Spleen (tissue), 11 donors: ENCODE measurements at regions not wholly inside any gene's neighbourhood (a gene's known extent, or its start where the extent isn't known, plus 50 kb on each side); places are given as distances from the start of the nearest gene placed in this dataset.

Experiments used
- DNase-seq: peaks from one replicate; pipeline ENCODE4 v3.0.0-alpha.2; 2020
- H3K27ac ChIP-seq, 8 donors: fragments of 200-600 bp; sonication (generic) in 7 of 8; 1 replicate in 4 of 8; 2 replicates in 4 of 8; pipeline versions ENCODE4 v1.5.0 to v1.8.0; 2016 to 2021; ENCODE audit warnings: inconsistent platforms in 4 of 8, mild to moderate bottlenecking in 4 of 8, moderate library complexity in 1 of 8
- H3K27me3 ChIP-seq, 7 donors: fragments of 200-600 bp; sonication (generic) in 6 of 7; replicated peaks in 1 of 7; 1 replicate in 4 of 7; 2 replicates in 3 of 7; pipeline versions ENCODE4 v1.5.0 to v1.8.0; 2016 to 2021; ENCODE audit warnings: inconsistent platforms in 3 of 7, mild to moderate bottlenecking in 1 of 7
- H3K36me3 ChIP-seq, 6 donors: fragments of 200-600 bp; sonication (generic) in 5 of 6; 1 replicate in 4 of 6; 2 replicates in 2 of 6; pipeline versions ENCODE4 v1.5.0 to v1.8.0; 2016 to 2021; ENCODE audit warnings: inconsistent platforms in 2 of 6
- H3K4me1 ChIP-seq, 6 donors: fragments of 200-600 bp; sonication (generic) in 5 of 6; 1 replicate in 3 of 6; 2 replicates in 3 of 6; pipeline versions ENCODE4 v1.5.0 to v1.8.0; 2016 to 2021; ENCODE audit warnings: inconsistent platforms in 3 of 6
- H3K4me3 ChIP-seq, 8 donors: fragments of 200-600 bp; sonication (generic) in 7 of 8; 1 replicate in 4 of 8; 2 replicates in 4 of 8; pipeline versions ENCODE4 v1.5.0 to v1.8.0; 2016 to 2021; ENCODE audit warnings: inconsistent platforms in 4 of 8, mild to moderate bottlenecking in 4 of 8, moderate library complexity in 2 of 8
- H3K9me3 ChIP-seq, 8 donors: fragments of 200-600 bp; sonication (generic) in 7 of 8; 1 replicate in 4 of 8; 2 replicates in 4 of 8; pipeline versions ENCODE4 v1.5.0 to v1.8.0; 2016 to 2021; ENCODE audit warnings: inconsistent platforms in 4 of 8
- POLR2A ChIP-seq, 3 donors: fragments of 450-650 bp; IDR thresholded peaks; one replicate each; pipeline ENCODE4 v1.5.1; 2017; ENCODE audit warnings: antibody characterized with exemption in 3 of 3, mild to moderate bottlenecking in 1 of 3
- POLR2AphosphoS5 ChIP-seq, 3 donors: sonication (generic); formaldehyde crosslinking; IDR thresholded peaks; one replicate each; pipeline ENCODE4 v1.5.1; 2017; ENCODE audit warnings: antibody characterized with exemption in 3 of 3
- WGBS, 5 donors: extraction: QIAGEN DNeasy Blood & Tissue Kit in 3 of 5; methylation state at CpG; one replicate each; pipeline versions ENCODE4 v1.1.5 to v1.1.7; 2013 to 2018; 5-methylcytosine and 5-hydroxymethylcytosine counted together
- intact Hi-C: fragments of 100-400 bp; cut with DNase I; formaldehyde crosslinking; loops from one replicate; pipeline ENCODE4 v1.15.0; 2023; ENCODE audit warnings: low total_unique reads
- TF ChIP-seq, protein P1 (sequence below), 11 experiments: fragments of 200-600 bp in 7 of 11; fragments of 450-650 bp in 4 of 11; sonication (generic) in 4 of 11; IDR thresholded peaks in 8 of 11; conservative IDR thresholded peaks in 3 of 11; 1 replicate in 7 of 11; 2 replicates in 4 of 11; pipeline versions ENCODE4 v1.4.0 to v1.8.0; 2016 to 2021; ENCODE audit warnings: antibody characterized with exemption in 11 of 11, inconsistent platforms in 4 of 11, mild to moderate bottlenecking in 1 of 11
- donor health status: healthy with polysubstance abuse.
- donor health status: DM: no; HTN: no; CAD: no; lungs with moderate emphysema.
- donor health status: DM: no; HTN: no; CAD: no.
- donor health status: Bipolar disorder and iron deficiency.
- donor health status: healthy.
- donor health status: DM: no; HTN: no; CAD: no.
- donor health status: DM: yes; HTN: yes; CAD: no.

DNA sequence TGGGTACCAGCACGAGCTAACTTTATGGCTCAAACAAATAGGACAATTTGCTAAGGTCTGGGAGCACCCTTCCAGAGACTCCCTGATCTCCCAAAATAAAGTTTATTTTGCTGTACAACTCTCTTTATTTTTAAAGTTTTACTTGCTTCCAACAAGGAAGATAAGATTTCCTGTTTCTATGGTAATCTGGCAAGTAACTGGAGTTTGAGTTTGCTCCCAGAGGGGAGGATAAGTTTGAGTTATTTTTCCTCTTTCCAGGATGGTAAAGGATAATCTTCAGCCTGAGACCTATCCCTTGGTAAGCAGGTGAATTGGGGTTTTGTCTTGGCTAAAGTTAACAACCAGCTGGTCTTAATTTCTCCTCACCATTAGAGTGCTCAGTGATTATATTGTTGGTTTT, 1019.4 kb upstream of the ALCAM start:
- no peak for DNase-seq
- H3K27ac ChIP-seq = no peak overlapping the region
- no peaks in the 10 kb centered on the region for H3K9me3 ChIP-seq
- no peaks in the 10 kb centered on the region for H3K4me1 ChIP-seq
- intact Hi-C loops = no loop called here
- H3K4me3 ChIP-seq = no peak overlapping the region
- H3K36me3 ChIP-seq = no peaks in the 10 kb centered on the region
- WGBS, 5 donors = 54 to 75% (median 65%) methylated on average over 1 of the region's 1 CpG
- H3K27me3 ChIP-seq = no peaks in the 10 kb centered on the region
- TF ChIP-seq POLR2AphosphoS5 (IDR thresholded peaks at IDR 0.05) (no peak), POLR2A (IDR thresholded peaks at IDR 0.05) (no peak)
- TF ChIP-seq, protein P1, sequence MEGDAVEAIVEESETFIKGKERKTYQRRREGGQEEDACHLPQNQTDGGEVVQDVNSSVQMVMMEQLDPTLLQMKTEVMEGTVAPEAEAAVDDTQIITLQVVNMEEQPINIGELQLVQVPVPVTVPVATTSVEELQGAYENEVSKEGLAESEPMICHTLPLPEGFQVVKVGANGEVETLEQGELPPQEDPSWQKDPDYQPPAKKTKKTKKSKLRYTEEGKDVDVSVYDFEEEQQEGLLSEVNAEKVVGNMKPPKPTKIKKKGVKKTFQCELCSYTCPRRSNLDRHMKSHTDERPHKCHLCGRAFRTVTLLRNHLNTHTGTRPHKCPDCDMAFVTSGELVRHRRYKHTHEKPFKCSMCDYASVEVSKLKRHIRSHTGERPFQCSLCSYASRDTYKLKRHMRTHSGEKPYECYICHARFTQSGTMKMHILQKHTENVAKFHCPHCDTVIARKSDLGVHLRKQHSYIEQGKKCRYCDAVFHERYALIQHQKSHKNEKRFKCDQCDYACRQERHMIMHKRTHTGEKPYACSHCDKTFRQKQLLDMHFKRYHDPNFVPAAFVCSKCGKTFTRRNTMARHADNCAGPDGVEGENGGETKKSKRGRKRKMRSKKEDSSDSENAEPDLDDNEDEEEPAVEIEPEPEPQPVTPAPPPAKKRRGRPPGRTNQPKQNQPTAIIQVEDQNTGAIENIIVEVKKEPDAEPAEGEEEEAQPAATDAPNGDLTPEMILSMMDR (IDR thresholded peaks at IDR 0.05 in 8 of 11, conservative IDR thresholded peaks at IDR 0.05 in 3 of 11) = no peak

- Histone ChIP-seq H3K9me3 (peaks cover 0 to 7% (median 1%) of the 10 kb centered on the region in 8 donors), H3K27ac (no peak overlapping the region), H3K4me1 (no peaks in the 10 kb centered on the region), H3K27me3 (no peaks in the 10 kb centered on the region), H3K4me3 (no peak overlapping the region), H3K36me3 (no peaks in the 10 kb centered on the region)
- 69 to 87% (median 79%) methylated on average over 1 of the region's 1 CpG for WGBS, 5 donors
- TF ChIP-seq, protein P1 (IDR thresholded peaks at IDR 0.05 in 8 of 11, conservative IDR thresholded peaks at IDR 0.05 in 3 of 11) = no peak
- TF ChIP-seq POLR2AphosphoS5 (IDR thresholded peaks at IDR 0.05) = no peak
- intact Hi-C loops = no loop called here
- no peak for DNase-seq
Observed at GRCh38 chr3:104349836-104350235, 1016.9 kb upstream of the ALCAM start.

GRCh38 chr3:104353951-104354350, 1012.8 kb upstream of the ALCAM start:
- Histone ChIP-seq H3K27me3 (no peaks in the 10 kb centered on the region), H3K36me3 (no peaks in the 10 kb centered on the region), H3K27ac (no peak overlapping the region), H3K4me1 (no peaks in the 10 kb centered on the region), H3K4me3 (no peak overlapping the region), H3K9me3 (peaks cover 0 to 7% (median 1%) of the 10 kb centered on the region in 8 donors)
- no peak for DNase-seq
- TF ChIP-seq, protein P1 (IDR thresholded peaks at IDR 0.05 in 8 of 11, conservative IDR thresholded peaks at IDR 0.05 in 3 of 11) = no peak
- TF ChIP-seq POLR2A (IDR thresholded peaks at IDR 0.05) (no peak), POLR2AphosphoS5 (IDR thresholded peaks at IDR 0.05) (no peak)
- intact Hi-C loops = no loop called here

GRCh38 chr3:104359546-104359945, 1007.2 kb upstream of the ALCAM start:
- H3K27me3 ChIP-seq = no peaks in the 10 kb centered on the region
- H3K4me3 ChIP-seq = no peak overlapping the region
- no peaks in the 10 kb centered on the region for H3K36me3 ChIP-seq
- H3K4me1 ChIP-seq = no peaks in the 10 kb centered on the region
- 72 to 80% (median 79%) methylated on average over 4 of the region's 4 CpGs for WGBS, 5 donors
- no peak overlapping the region for H3K27ac ChIP-seq
- TF ChIP-seq, protein P1 (IDR thresholded peaks at IDR 0.05 in 8 of 11, conservative IDR thresholded peaks at IDR 0.05 in 3 of 11) = no peak
- no peak for TF ChIP-seq POLR2A (IDR thresholded peaks at IDR 0.05)
- no peak for TF ChIP-seq POLR2AphosphoS5 (IDR thresholded peaks at IDR 0.05)
- H3K9me3 ChIP-seq = no peaks in the 10 kb centered on the region
- no peak for DNase-seq
- intact Hi-C loops = no loop called here
